ENCODE measurements at regions not wholly inside any gene's neighbourhood (a gene's known extent, or its start where the extent isn't known, plus 50 kb on each side); places are given as distances from the start of the nearest gene placed in this dataset.

- TF ChIP-seq SIN3A (IDR thresholded peaks at IDR 0.05; ENCODE audit: borderline replicate concordance, insufficient read depth, low read length) (no peak), FOXP2 (optimal IDR thresholded peaks at IDR 0.05; ENCODE audit: borderline replicate concordance, extremely low read depth, extremely low read length, insufficient read depth) (no peak), TAF1 (IDR thresholded peaks at IDR 0.05; ENCODE audit: borderline replicate concordance, insufficient read depth, low read length) (no peak), POLR2AphosphoS5 (IDR thresholded peaks at IDR 0.05; ENCODE audit: low read depth, low read length) (no peak)
- TF ChIP-seq, protein P1, sequence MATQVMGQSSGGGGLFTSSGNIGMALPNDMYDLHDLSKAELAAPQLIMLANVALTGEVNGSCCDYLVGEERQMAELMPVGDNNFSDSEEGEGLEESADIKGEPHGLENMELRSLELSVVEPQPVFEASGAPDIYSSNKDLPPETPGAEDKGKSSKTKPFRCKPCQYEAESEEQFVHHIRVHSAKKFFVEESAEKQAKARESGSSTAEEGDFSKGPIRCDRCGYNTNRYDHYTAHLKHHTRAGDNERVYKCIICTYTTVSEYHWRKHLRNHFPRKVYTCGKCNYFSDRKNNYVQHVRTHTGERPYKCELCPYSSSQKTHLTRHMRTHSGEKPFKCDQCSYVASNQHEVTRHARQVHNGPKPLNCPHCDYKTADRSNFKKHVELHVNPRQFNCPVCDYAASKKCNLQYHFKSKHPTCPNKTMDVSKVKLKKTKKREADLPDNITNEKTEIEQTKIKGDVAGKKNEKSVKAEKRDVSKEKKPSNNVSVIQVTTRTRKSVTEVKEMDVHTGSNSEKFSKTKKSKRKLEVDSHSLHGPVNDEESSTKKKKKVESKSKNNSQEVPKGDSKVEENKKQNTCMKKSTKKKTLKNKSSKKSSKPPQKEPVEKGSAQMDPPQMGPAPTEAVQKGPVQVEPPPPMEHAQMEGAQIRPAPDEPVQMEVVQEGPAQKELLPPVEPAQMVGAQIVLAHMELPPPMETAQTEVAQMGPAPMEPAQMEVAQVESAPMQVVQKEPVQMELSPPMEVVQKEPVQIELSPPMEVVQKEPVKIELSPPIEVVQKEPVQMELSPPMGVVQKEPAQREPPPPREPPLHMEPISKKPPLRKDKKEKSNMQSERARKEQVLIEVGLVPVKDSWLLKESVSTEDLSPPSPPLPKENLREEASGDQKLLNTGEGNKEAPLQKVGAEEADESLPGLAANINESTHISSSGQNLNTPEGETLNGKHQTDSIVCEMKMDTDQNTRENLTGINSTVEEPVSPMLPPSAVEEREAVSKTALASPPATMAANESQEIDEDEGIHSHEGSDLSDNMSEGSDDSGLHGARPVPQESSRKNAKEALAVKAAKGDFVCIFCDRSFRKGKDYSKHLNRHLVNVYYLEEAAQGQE (IDR thresholded peaks at IDR 0.05; ENCODE audit: insufficient read depth in 1 of 2, low read depth in 2 of 2, low read length in 2 of 2): no peak
These were observed 467.8 kb downstream of the ARL4A start for GRCh38 chr7:13155188-13155587.

DNA sequence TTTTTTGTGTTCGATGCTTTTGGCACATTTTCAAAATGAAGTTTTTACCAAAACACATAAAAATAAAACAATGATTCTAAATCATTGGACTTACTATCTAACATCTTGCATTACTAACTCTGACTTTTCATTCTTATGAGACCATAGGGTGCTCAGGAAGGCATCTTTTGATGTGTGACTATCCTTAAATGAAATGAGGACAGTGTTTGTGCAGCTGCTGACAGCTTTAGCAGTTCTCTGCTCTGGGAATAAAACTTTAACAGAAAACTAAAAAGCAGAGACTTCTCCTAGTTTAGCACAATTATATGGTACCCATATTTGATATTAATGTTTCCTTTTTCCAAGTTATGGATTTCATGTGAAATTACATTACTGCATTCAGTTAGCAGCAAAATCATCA, 471.6 kb downstream of the ARL4A start:
- TF ChIP-seq FOXP2 (optimal IDR thresholded peaks at IDR 0.05; ENCODE audit: borderline replicate concordance, extremely low read depth, extremely low read length, insufficient read depth) (no peak), TAF1 (IDR thresholded peaks at IDR 0.05; ENCODE audit: borderline replicate concordance, insufficient read depth, low read length) (no peak), SIN3A (IDR thresholded peaks at IDR 0.05; ENCODE audit: borderline replicate concordance, insufficient read depth, low read length) (no peak)
- TF ChIP-seq, protein P1 (IDR thresholded peaks at IDR 0.05; ENCODE audit: insufficient read depth in 1 of 2, low read depth in 2 of 2, low read length in 2 of 2): no peak

DNA sequence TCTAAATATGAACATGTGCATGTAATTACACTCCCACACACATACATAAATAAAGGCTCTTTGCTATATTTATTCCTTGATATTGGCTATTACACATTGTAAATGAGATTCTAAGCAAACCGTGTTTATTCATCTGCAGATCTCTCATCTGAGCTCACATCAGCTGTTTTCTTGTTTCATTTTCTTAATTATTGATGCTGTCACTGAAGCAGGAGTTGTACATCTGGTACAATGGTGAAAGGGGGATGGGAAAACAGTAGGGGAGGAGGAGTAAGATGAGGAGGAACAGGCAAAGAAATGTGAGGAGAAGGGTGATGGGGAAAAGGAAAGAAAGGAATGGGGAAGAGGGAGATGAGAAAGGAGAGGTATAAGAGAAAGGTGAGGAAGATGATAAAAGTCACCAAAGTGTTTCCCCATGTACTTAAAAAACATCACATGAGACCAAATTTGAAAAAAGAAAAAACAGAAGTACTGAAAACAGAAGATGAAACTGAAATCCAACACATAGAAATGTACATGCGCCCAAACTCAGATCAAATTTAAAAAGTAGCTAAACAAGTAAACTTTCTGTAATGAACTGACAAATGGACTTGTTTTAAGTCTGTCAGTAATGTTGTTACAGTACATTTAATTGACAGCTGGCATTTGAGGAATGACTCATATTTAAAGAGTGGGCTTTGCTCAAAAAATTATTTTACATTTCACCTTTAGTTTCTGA, 472.2 kb downstream of the ARL4A start:
- TF ChIP-seq POLR2AphosphoS5 (IDR thresholded peaks at IDR 0.05; ENCODE audit: low read depth, low read length) (no peak), SIN3A (IDR thresholded peaks at IDR 0.05; ENCODE audit: borderline replicate concordance, insufficient read depth, low read length) (no peak), FOXP2 (optimal IDR thresholded peaks at IDR 0.05; ENCODE audit: borderline replicate concordance, extremely low read depth, extremely low read length, insufficient read depth) (no peak), TAF1 (IDR thresholded peaks at IDR 0.05; ENCODE audit: borderline replicate concordance, insufficient read depth, low read length) (no peak)
- TF ChIP-seq, protein P1 (IDR thresholded peaks at IDR 0.05; ENCODE audit: insufficient read depth in 1 of 2, low read depth in 2 of 2, low read length in 2 of 2): no peak

GRCh38 chr7:13161125-13161524, 473.7 kb downstream of the ARL4A start:
- TF ChIP-seq, protein P1 (IDR thresholded peaks at IDR 0.05; ENCODE audit: insufficient read depth in 1 of 2, low read depth in 2 of 2, low read length in 2 of 2): no peak
- TF ChIP-seq TAF1 (IDR thresholded peaks at IDR 0.05; ENCODE audit: borderline replicate concordance, insufficient read depth, low read length) (no peak), FOXP2 (optimal IDR thresholded peaks at IDR 0.05; ENCODE audit: borderline replicate concordance, extremely low read depth, extremely low read length, insufficient read depth) (no peak), POLR2AphosphoS5 (IDR thresholded peaks at IDR 0.05; ENCODE audit: low read depth, low read length) (no peak), SIN3A (IDR thresholded peaks at IDR 0.05; ENCODE audit: borderline replicate concordance, insufficient read depth, low read length) (no peak)
